K562 (cell line): ENCODE measurements at regions not wholly inside any gene's neighbourhood (a gene's known extent, or its start where the extent isn't known, plus 50 kb on each side); places are given as distances from the start of the nearest gene placed in this dataset.
A peak's percentile ranks its signal among the peaks of the same experiment; 100 is the strongest.

Experiments used
- ARNT ChIP-seq, 2 experiments: fragments of 450-650 bp; IDR thresholded peaks; 2 replicates each; pipeline ENCODE4 v1.6.1; 2016; ENCODE audit warnings: mild to moderate bottlenecking in 1 of 2
- BCOR ChIP-seq: fragments of 450-650 bp; IDR thresholded peaks from 2 replicates; pipeline ENCODE4 v1.6.1; 2016
- CBX1 ChIP-seq: sonication (generic); IDR thresholded peaks from 2 replicates; pipeline ENCODE4 v1.6.1; 2016; ENCODE audit warnings: antibody characterized with exemption, low read depth, mild to moderate bottlenecking
- CHD4 ChIP-seq: fragments of 200-600 bp; sonication (generic); IDR thresholded peaks from 3 replicates; pipeline ENCODE4 v1.6.1; 2012; ENCODE audit warnings: low read depth, mild to moderate bottlenecking, mixed read lengths, low read length, inconsistent platforms; ENCODE audit not compliant: insufficient read depth, insufficient replicate concordance, poor library complexity, severe bottlenecking
- GATA2 ChIP-seq: sonication (generic); formaldehyde crosslinking; IDR thresholded peaks from 2 replicates; pipeline ENCODE4 v1.4.0; 2020; ENCODE audit warnings: mild to moderate bottlenecking, missing genetic modification reagents
- HDAC3 ChIP-seq: fragments of 450-650 bp; IDR thresholded peaks from 2 replicates; pipeline ENCODE4 v1.6.1; 2018; ENCODE audit warnings: borderline replicate concordance, mild to moderate bottlenecking, moderate library complexity; ENCODE audit not compliant: partially characterized antibody
- MNT ChIP-seq, 2 experiments: fragments of 450-650 bp; conservative IDR thresholded peaks; 2 replicates each; pipeline ENCODE4 v1.6.1; 2017; ENCODE audit warnings: mild to moderate bottlenecking in 2 of 2, moderate library complexity in 2 of 2
- NFRKB ChIP-seq: fragments of 450-650 bp; IDR thresholded peaks from 2 replicates; pipeline ENCODE4 v1.6.1; 2016; ENCODE audit warnings: low read depth
- OTX1 ChIP-seq: fragments of 450-650 bp; formaldehyde crosslinking; IDR thresholded peaks from 2 replicates; pipeline ENCODE4 v1.4.0; 2022; ENCODE audit warnings: mild to moderate bottlenecking
- PBX2 ChIP-seq, 2 experiments: IDR thresholded peaks in 1 of 2; conservative IDR thresholded peaks in 1 of 2; 2 replicates each; pipeline ENCODE4 v1.6.1; 2016; ENCODE audit warnings: low read depth in 2 of 2, mild to moderate bottlenecking in 1 of 2, missing compliant biosample characterization in 1 of 2, missing genetic modification characterization in 1 of 2, moderate library complexity in 1 of 2
- REST ChIP-seq, 2 experiments: fragments of 450-650 bp; formaldehyde crosslinking in 1 of 2; IDR thresholded peaks; 2 replicates each; pipeline versions ENCODE4 v1.4.0 to v1.6.1; 2014 to 2020; ENCODE audit warnings: mild to moderate bottlenecking in 2 of 2, borderline replicate concordance in 1 of 2, low read depth in 1 of 2
- SIX5 ChIP-seq, 2 experiments: IDR thresholded peaks; 2 replicates each; pipeline ENCODE4 v1.6.1; 2011; ENCODE audit warnings: low read length in 2 of 2, borderline replicate concordance in 1 of 2, low read depth in 1 of 2, mild to moderate bottlenecking in 1 of 2, moderate library complexity in 1 of 2; ENCODE audit not compliant: insufficient read depth in 1 of 2
- SMAD1 ChIP-seq: fragments of 150-350 bp; IDR thresholded peaks from 2 replicates; pipeline ENCODE4 v1.6.1; 2014; ENCODE audit warnings: low read length, low read depth; ENCODE audit not compliant: partially characterized antibody
- TCF7L2 ChIP-seq: fragments of 150-350 bp; IDR thresholded peaks from 2 replicates; pipeline ENCODE4 v1.6.1; 2016; ENCODE audit warnings: low read depth, mild to moderate bottlenecking, low read length, moderate library complexity

- TF ChIP-seq PBX2 (CRISPR knock-in tag; IDR thresholded peaks at IDR 0.05; ENCODE audit: low read depth) = no peak
- peak; percentile 66 for TF ChIP-seq PBX2 (tag; conservative IDR thresholded peaks at IDR 0.05; ENCODE audit: low read depth)
- TF ChIP-seq CBX1 = no peak
- no peak for TF ChIP-seq OTX1 (CRISPR knock-in tag)
- TF ChIP-seq MNT (conservative IDR thresholded peaks at IDR 0.05) = 0 out of 4 replicates have a peak, but pooled peaks of 1 of the 2 experiments have one; percentile 10
- no peak for TF ChIP-seq CHD4
- 0 out of 4 replicates have a peak, but pooled peaks of 1 of the 2 experiments have one; percentile 13 for TF ChIP-seq ARNT (IDR thresholded peaks at IDR 0.05)
- no peak for TF ChIP-seq SIX5 (IDR thresholded peaks at IDR 0.05; ENCODE audit: borderline replicate concordance in 1 of 2, insufficient read depth in 1 of 2, low read depth in 1 of 2, low read length in 2 of 2)
- TF ChIP-seq TCF7L2 = no peak
- TF ChIP-seq SMAD1 = no peak
- peak; percentile 15 for TF ChIP-seq HDAC3
- TF ChIP-seq REST (IDR thresholded peaks at IDR 0.05; ENCODE audit: borderline replicate concordance) = no peak
- no peak for TF ChIP-seq REST (CRISPR knock-in tag; IDR thresholded peaks at IDR 0.05; ENCODE audit: low read depth)
- no peak for TF ChIP-seq GATA2 (CRISPR knock-in tag)
- TF ChIP-seq NFRKB = no peak
- TF ChIP-seq BCOR = no peak
Measured at GRCh38 chr7:18175801-18176450, 148.3 kb upstream of the PRPS1L1 start (continued).
